K562 (cell line): ENCODE measurements at regions not wholly inside any gene's neighbourhood (a gene's known extent, or its start where the extent isn't known, plus 50 kb on each side); places are given as distances from the start of the nearest gene placed in this dataset.
A peak's percentile ranks its signal among the peaks of the same experiment; 100 is the strongest.

ENCODE experiments used
- ATAC-seq: fragments of 200-7000 bp; cut with Tn5 transposase; 3 replicates; pipeline ENCODE4 v1.9.1; 2020; ENCODE audit warnings: moderate library complexity
- BruUV-seq: library from RNA; stranded (reverse); fragments of 400-500 nt; replicated peaks from 2 replicates; lab custom pipeline; 2021; lab: Mats Ljungman, UMichigan
- CTCF ChIA-PET: fragments of 300-600 bp; formaldehyde crosslinking; extraction: SDS; loops from one replicate; lab custom pipeline; 2021; ENCODE audit warnings: low intra/inter-chr PET ratio; lab: Yijun Ruan, JAX
- POLR2A ChIA-PET: fragments of 300-600, 350-650 bp; sonication (Branson Sonifier 250); formaldehyde crosslinking; extraction: SDS; loops from one replicate; lab custom pipeline; 2021; ENCODE audit warnings: antibody characterized with exemption, inconsistent platforms; lab: Yijun Ruan, JAX
- DNase-seq, 4 experiments: peaks; one replicate each; pipeline versions ENCODE4 v3.0.0 to v3.0.0-alpha.2; 2011 to 2018; ENCODE audit warnings: low spot score in 3 of 4, mixed read lengths in 3 of 4; ENCODE audit errors: extremely low read depth in 1 of 4
- FAIRE-seq: peaks from 2 replicates; lab custom pipeline; 2011; peaks lifted over from hg19 to GRCh38; lab: Jason Lieb, UNC
- H2AFZ ChIP-seq: 2 replicates; pipeline ENCODE4 v1.6.0; 2011; ENCODE audit warnings: low read depth, low read length, control low read depth, inconsistent platforms
- H3K27ac ChIP-seq: fragments of 200-600 bp; 3 replicates; pipeline ENCODE4 v1.8.0; 2011; ENCODE audit warnings: low read depth, mild to moderate bottlenecking, control low read depth, inconsistent platforms, low read length, moderate library complexity, mixed read lengths; ENCODE audit errors: extremely low read depth
- H3K27me3 ChIP-seq, 2 experiments: fragments of 300-600 bp in 1 of 2; 2 replicates in 1 of 2; 3 replicates in 1 of 2; pipeline versions ENCODE4 v1.6.0 to v1.8.0; 2011; ENCODE audit warnings: inconsistent platforms in 2 of 2, low read length in 2 of 2, mild to moderate bottlenecking in 1 of 2, mixed read lengths in 1 of 2, moderate library complexity in 1 of 2; ENCODE audit not compliant: control insufficient read depth in 2 of 2, insufficient read depth in 2 of 2
- H3K36me3 ChIP-seq: fragments of 300-600 bp; 3 replicates; pipeline ENCODE4 v1.8.0; 2011; ENCODE audit warnings: mild to moderate bottlenecking, low read length, inconsistent platforms; ENCODE audit not compliant: control insufficient read depth, insufficient read depth
- H3K4me1 ChIP-seq, 2 experiments: fragments of 200-600 bp in 1 of 2; replicated peaks in 1 of 2; 2 replicates in 1 of 2; 3 replicates in 1 of 2; pipeline versions ENCODE4 v1.5.1 to v1.8.0; 2011; ENCODE audit warnings: inconsistent platforms in 2 of 2, low read length in 2 of 2, mild to moderate bottlenecking in 1 of 2, mixed read lengths in 1 of 2, moderate library complexity in 1 of 2; ENCODE audit not compliant: control insufficient read depth in 2 of 2, insufficient read depth in 2 of 2
- H3K4me2 ChIP-seq: 2 replicates; pipeline ENCODE4 v1.6.1; 2011; ENCODE audit warnings: low read length, control low read depth, inconsistent platforms, mixed read lengths; ENCODE audit not compliant: insufficient read depth
- H3K4me3 ChIP-seq: fragments of 200-600 bp; sonication (generic), shearing (Covaris generic); 2 replicates; pipeline ENCODE4 v1.5.1; 2016; ENCODE audit warnings: control low read depth, inconsistent platforms
- H3K79me2 ChIP-seq: fragments of 200-600 bp; 3 replicates; pipeline ENCODE4 v1.8.0; 2011; ENCODE audit warnings: low read length, inconsistent platforms; ENCODE audit not compliant: control insufficient read depth, insufficient read depth
- H3K9ac ChIP-seq, 2 experiments: 2 replicates each; pipeline versions ENCODE4 v1.6.0 to v1.6.1; 2011; ENCODE audit warnings: low read depth in 2 of 2, low read length in 2 of 2, control low read depth in 1 of 2, inconsistent platforms in 1 of 2, mild to moderate bottlenecking in 1 of 2, mixed read lengths in 1 of 2; ENCODE audit not compliant: insufficient read depth in 1 of 2
- H3K9me1 ChIP-seq: one replicate; pipeline ENCODE4 v1.6.0; 2011; ENCODE audit warnings: inconsistent platforms, mild to moderate bottlenecking, low read length, moderate library complexity; ENCODE audit not compliant: control insufficient read depth, insufficient read depth
- H3K9me3 ChIP-seq: replicated peaks from 2 replicates; pipeline ENCODE4 v1.5.1; 2011; ENCODE audit warnings: low read depth, low read length, inconsistent platforms; ENCODE audit not compliant: control insufficient read depth, insufficient read depth
- H4K20me1 ChIP-seq: replicated peaks from 2 replicates; pipeline ENCODE4 v1.6.1; 2011; ENCODE audit warnings: low read length, inconsistent platforms, mixed read lengths; ENCODE audit not compliant: control insufficient read depth, insufficient read depth
- ATF1 ChIP-seq, 2 experiments: fragments of 450-650 bp in 1 of 2; IDR thresholded peaks; 2 replicates each; pipeline ENCODE4 v1.6.1; 2016; ENCODE audit warnings: missing compliant biosample characterization in 1 of 2, missing genetic modification characterization in 1 of 2
- ATF3 ChIP-seq, 2 experiments: fragments of 450-650 bp in 1 of 2; sonication (generic) in 1 of 2; formaldehyde crosslinking in 1 of 2; IDR thresholded peaks in 1 of 2; conservative IDR thresholded peaks in 1 of 2; 2 replicates each; pipeline versions ENCODE4 v1.6.1 to v1.8.1; 2016 to 2023; ENCODE audit warnings: mild to moderate bottlenecking in 2 of 2, moderate library complexity in 2 of 2, inconsistent platforms in 1 of 2, missing genetic modification reagents in 1 of 2
- CEBPB ChIP-seq: fragments of 450-650 bp; IDR thresholded peaks from 2 replicates; pipeline ENCODE4 v1.6.1; 2016; ENCODE audit warnings: missing genetic modification characterization, missing compliant biosample characterization
- GATAD2B ChIP-seq: fragments of 450-650 bp; IDR thresholded peaks from 2 replicates; pipeline ENCODE4 v1.6.1; 2017; ENCODE audit warnings: mild to moderate bottlenecking, borderline replicate concordance
- HSF4 ChIP-seq: fragments of 250-450 bp; sonication (Bioruptor Pico); IDR thresholded peaks from 2 replicates; pipeline ENCODE4 v2.1.2; 2022; ENCODE audit warnings: mild to moderate bottlenecking, moderate library complexity, borderline replicate concordance
- JUND ChIP-seq, 2 experiments: IDR thresholded peaks; 2 replicates in 1 of 2; 3 replicates in 1 of 2; pipeline ENCODE4 v1.6.1; 2011; ENCODE audit warnings: borderline replicate concordance in 2 of 2, low read depth in 2 of 2, low read length in 2 of 2, improper control_type of control experiment in 1 of 2, missing biosample characterization in 1 of 2, missing genetic modification characterization in 1 of 2, missing genetic modification reagents in 1 of 2
- KDM4B ChIP-seq, 2 experiments: fragments of 450-650 bp in 1 of 2; sonication (generic) in 1 of 2; IDR thresholded peaks; 2 replicates each; pipeline ENCODE4 v1.6.1; 2016 to 2017; ENCODE audit warnings: borderline replicate concordance in 2 of 2, antibody characterized with exemption in 1 of 2, low read depth in 1 of 2, mild to moderate bottlenecking in 1 of 2
- NELFE ChIP-seq: IDR thresholded peaks from 2 replicates; pipeline ENCODE4 v1.6.1; 2011; ENCODE audit warnings: mild to moderate bottlenecking; ENCODE audit not compliant: insufficient read depth, insufficient read length
- NR2C1 ChIP-seq, 2 experiments: fragments of 450-650 bp; IDR thresholded peaks; 2 replicates each; pipeline ENCODE4 v1.6.1; 2017; ENCODE audit warnings: mild to moderate bottlenecking in 2 of 2, antibody characterized with exemption in 1 of 2, inconsistent platforms in 1 of 2, missing compliant biosample characterization in 1 of 2, missing genetic modification characterization in 1 of 2
- PREB ChIP-seq: sonication (generic); formaldehyde crosslinking; IDR thresholded peaks from 2 replicates; pipeline ENCODE4 v1.8.1; 2023; ENCODE audit warnings: mild to moderate bottlenecking, missing genetic modification reagents
- RBM39 ChIP-seq: fragments of 200-400 bp; formaldehyde crosslinking; optimal IDR thresholded peaks from 2 replicates; pipeline ENCODE3; 2018; ENCODE audit warnings: low read depth, low read length
- STAT5A ChIP-seq: IDR thresholded peaks from 2 replicates; pipeline ENCODE4 v1.6.1; 2012; ENCODE audit warnings: low read length, inconsistent platforms, borderline replicate concordance
- TRIM24 ChIP-seq, 2 experiments: fragments of 450-650 bp; IDR thresholded peaks; 2 replicates each; pipeline ENCODE4 v1.6.1; 2016
- ZBTB1 ChIP-seq: sonication (generic); formaldehyde crosslinking; IDR thresholded peaks from 2 replicates; pipeline ENCODE4 v1.8.1; 2023; ENCODE audit warnings: missing genetic modification reagents, low read depth, mild to moderate bottlenecking, borderline replicate concordance
- ZBTB8A ChIP-seq: fragments of 450-650 bp; IDR thresholded peaks from 2 replicates; pipeline ENCODE4 v1.6.1; 2018; ENCODE audit warnings: mild to moderate bottlenecking, moderate library complexity; ENCODE audit not compliant: partially characterized antibody
- ZNF41 ChIP-seq: fragments of 250-450 bp; sonication (Bioruptor Pico); conservative IDR thresholded peaks from 2 replicates; pipeline ENCODE4 v1.4.0; 2020; ENCODE audit warnings: mild to moderate bottlenecking
- WGBS: fragments of 100-300 bp; shearing (Covaris generic); methylation state at CpG from one replicate; pipeline ENCODE4 v1.1.6; 2016; ENCODE audit warnings: low coverage, mixed read lengths; ENCODE audit not compliant: insufficient coverage; ENCODE audit errors: missing lambda C conversion rate; 5-methylcytosine and 5-hydroxymethylcytosine counted together
- in situ Hi-C: fragments of 300-500 bp; cut with MboI; formaldehyde crosslinking; loops from 4 replicates; pipeline ENCODE4 v1.15.0; 2018; ENCODE audit warnings: inconsistent platforms, mixed read lengths
- intact Hi-C: fragments of 100-400 bp; cut with micrococcal nuclease; formaldehyde crosslinking; loops from 2 replicates; pipeline ENCODE4 v1.14.2; 2022

GRCh38 chr2:145752091-145752806, 1232.3 kb upstream of the ZEB2 start (continued):
- no peak for TF ChIP-seq PREB (CRISPR knock-in tag)
- no peak for TF ChIP-seq RBM39
- TF ChIP-seq NELFE, result no peak

- H3K27ac ChIP-seq, result peak overlapping the region; percentile 68
- intact Hi-C loops (loop anchor here (1.0 to 10.0 kb wide), 6 partner anchors 27 to 1167 kb away; no protein-coding TSS in a partner anchor), in situ Hi-C loops (no loop called here)
- WGBS, result 11% methylated on average over 6 of the region's 6 CpGs
- H2AFZ ChIP-seq, result peak overlapping the region; percentile 98
- H3K4me3 ChIP-seq, result no peak overlapping the region
- ChIA-PET CTCF (no interaction called here), POLR2A (interaction anchor here (0.8 kb wide), 1 partner anchor 59 kb away, joined by 3 read pairs; no protein-coding TSS in a partner anchor)
- no peak overlapping the region for H3K4me2 ChIP-seq
- H3K9ac ChIP-seq, result peak overlapping the region; percentile 12 to 25; a peak in 2 of 4 replicates
- peak; percentile 39 for ATAC-seq
- peak; percentile 32 for FAIRE-seq
- H3K27me3 ChIP-seq, result no peaks in the 10 kb centered on the region
- no peaks in the 10 kb centered on the region for H3K9me1 ChIP-seq
- H4K20me1 ChIP-seq, result no peaks in the 10 kb centered on the region
- no peaks in the 10 kb centered on the region for H3K36me3 ChIP-seq
- no peaks in the 10 kb centered on the region for H3K9me3 ChIP-seq
- peaks cover 22 to 56% of the 10 kb centered on the region in 2 experiments for H3K4me1 ChIP-seq
- no peaks in the 10 kb centered on the region for H3K79me2 ChIP-seq
- BruUV-seq, result no TSS peak
- DNase-seq, result peak in 2 of 4 experiments; percentile 34 to 53
- TF ChIP-seq NR2C1 (IDR thresholded peaks at IDR 0.05) (no peak), NR2C1 (tag; IDR thresholded peaks at IDR 0.05) (no peak), TRIM24 (IDR thresholded peaks at IDR 0.05) (no peak), ZBTB8A (no peak), KDM4B (IDR thresholded peaks at IDR 0.05; ENCODE audit: borderline replicate concordance in 2 of 2, low read depth in 1 of 2) (no peak), ATF3 (IDR thresholded peaks at IDR 0.05) (peak; percentile 31), ATF3 (CRISPR knock-in tag; conservative IDR thresholded peaks at IDR 0.05) (no peak), JUND (IDR thresholded peaks at IDR 0.05; ENCODE audit: borderline replicate concordance, low read depth, low read length) (0 out of 2 replicates have a peak, but pooled peaks have one; percentile 33), JUND (tag; IDR thresholded peaks at IDR 0.05; ENCODE audit: borderline replicate concordance, low read depth, low read length) (no peak; the same call in 2 of the 3 replicates), ATF1 (CRISPR knock-in tag; IDR thresholded peaks at IDR 0.05) (no peak), ATF1 (tag; IDR thresholded peaks at IDR 0.05) (no peak), ZNF41 (CRISPR knock-in tag) (no peak), GATAD2B (no peak), ZBTB1 (CRISPR knock-in tag) (no peak), HSF4 (CRISPR knock-in tag) (no peak), CEBPB (no peak), STAT5A (no peak)
Observed at GRCh38 chr2:145751629-145752028, 1231.7 kb upstream of the ZEB2 start.
